HG02798 (cell line): ENCODE measurements at regions not wholly inside any gene's neighbourhood (a gene's known extent, or its start where the extent isn't known, plus 50 kb on each side); places are given as distances from the start of the nearest gene placed in this dataset.

ENCODE experiments used
- ATAC-seq: cut with Tn5 transposase; IDR thresholded peaks from one replicate; pipeline ENCODE4 v1.9.1; 2021; ENCODE audit warnings: mild to moderate bottlenecking; ENCODE audit not compliant: unreplicated experiment, poor library complexity

DNA sequence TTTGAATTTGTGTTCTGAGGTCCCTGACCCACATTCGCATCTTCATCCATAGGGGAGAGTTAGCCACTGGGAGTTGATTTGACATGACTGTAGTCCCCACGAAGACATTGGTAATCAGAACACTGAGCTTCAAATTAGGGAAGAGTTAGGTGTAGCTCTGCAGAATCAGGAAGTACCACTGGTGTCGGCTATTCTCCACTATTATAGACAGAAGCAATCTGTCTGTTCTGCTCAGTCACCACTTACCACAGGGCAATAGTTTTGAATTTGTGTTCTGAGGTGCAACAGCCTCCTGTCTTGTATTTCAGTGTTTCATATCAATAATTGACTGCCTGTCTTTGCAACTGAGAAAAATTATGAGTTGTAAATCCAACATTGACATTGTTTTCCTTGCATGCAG lies 407.6 kb downstream of the LRFN5 start:
- ATAC-seq: no peak

GRCh38 chr14:42013559-42013958 lies 406.9 kb downstream of the LRFN5 start:
- ATAC-seq: no peak

DNA sequence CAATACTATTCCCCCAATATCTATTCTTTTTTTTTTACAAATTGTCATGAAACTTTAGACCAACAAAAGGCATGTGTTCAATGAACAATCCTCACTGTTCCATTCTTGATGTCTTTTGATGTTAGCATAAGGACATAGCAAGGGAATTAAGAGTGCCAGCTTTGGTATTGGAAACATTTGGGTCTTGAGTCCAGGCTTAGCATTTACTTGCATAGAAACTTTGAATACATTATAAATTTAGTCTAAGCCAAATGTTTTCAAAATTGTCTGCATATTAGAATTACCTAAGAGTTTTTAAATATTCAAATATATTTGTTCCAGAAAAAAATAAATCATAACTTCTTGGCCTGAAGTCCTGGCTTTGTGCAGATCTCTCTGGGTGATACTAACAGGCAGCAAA lies 406.5 kb downstream of the LRFN5 start:
- no peak for ATAC-seq

GRCh38 chr14:42011221-42011620 lies 404.5 kb downstream of the LRFN5 start:
- no peak for ATAC-seq

DNA sequence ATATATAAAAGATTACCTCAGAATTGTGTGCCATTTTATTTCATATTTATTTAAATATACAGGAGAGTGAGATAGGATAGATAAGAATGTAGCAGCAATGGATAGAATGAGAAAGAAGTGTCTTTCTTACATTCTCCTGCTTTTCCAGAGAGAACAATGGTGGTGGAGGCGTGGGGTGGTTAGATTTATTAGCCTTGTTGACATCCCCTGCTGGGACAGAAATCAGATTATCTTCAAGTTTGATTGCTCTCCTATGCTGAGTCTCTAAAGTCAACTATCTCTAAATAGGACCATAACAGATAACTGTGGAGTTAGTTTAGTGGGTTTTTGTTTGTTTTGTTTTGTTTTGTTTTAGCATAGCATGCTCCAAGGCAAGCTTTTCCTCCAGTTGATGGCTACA lies 397.6 kb downstream of the LRFN5 start:
- ATAC-seq: no peak

DNA sequence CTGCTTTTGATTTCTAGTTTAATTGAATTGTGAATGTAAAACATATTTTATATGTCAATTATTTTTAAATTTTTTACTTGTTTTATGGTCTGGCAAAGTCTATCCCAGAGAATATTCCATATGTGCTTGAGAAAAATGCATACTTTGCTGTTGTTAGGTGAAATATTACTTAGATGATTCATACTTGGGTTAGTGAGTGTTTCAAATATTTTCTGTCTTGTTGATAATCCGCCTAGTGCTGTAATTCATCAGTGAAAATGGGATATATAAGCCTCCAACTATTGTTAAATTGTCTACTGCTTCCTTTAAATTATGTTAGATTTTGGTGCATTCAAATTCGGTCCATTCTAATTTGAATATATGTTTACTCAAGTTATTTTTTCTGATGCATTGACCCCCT lies 395.5 kb downstream of the LRFN5 start:
- ATAC-seq: no peak

GRCh38 chr14:42001431-42001830 lies 394.8 kb downstream of the LRFN5 start:
- no peak for ATAC-seq

DNA sequence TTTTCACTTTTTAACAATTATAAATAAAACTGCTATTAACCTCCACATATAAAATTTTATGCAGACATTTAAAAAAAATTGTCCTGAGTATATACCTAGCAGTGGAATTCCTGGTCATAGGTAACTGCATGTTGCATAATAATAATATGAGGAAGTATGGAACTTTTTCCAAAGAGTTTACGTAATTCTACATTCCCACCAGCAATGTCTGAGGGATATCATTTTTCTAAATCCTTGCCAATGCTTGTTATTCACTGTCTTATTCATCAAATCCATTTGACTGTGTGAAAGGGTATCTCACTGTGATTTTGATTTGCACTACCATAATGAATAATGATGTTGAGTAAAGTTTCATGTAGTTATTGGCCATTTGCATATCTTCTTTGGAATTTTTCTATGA lies 393.8 kb downstream of the LRFN5 start:
- no peak for ATAC-seq

DNA sequence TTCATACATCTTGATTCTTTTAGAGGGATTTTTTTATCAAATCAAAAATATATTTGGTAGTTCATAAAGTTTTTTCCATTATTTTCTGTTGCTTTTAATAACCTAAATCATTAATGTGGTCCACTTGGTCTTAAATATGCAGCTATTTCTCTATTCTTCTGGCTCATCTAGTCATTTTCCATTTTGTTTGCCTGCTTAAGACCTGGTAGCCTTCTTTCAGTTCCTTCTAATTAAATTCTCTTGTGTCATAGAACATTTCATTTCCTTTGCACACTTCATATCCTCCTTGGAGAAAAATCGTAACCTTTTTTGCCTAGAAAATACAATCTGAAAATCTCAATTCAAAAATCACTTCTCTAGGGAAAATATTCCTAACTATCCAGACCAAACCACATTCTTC lies 387.0 kb downstream of the LRFN5 start:
- no peak for ATAC-seq

DNA sequence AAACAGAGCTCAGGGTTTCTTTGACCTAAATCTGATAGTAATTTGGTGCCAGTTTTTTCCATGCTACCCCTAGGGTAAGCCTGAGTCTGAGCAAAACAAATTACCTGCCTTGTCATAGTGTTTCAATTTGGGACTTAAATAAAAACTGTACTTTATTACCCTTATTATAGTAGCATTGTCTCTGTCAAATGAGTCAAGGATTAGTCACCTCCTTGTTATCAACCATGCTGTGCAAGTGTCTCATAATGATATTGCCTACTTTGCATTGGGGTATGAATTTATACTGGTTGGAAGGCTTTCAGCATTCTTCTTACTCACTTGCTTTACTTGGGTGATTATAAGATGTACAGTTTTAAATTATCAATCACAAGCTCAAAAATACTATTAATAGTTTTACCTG lies 380.0 kb downstream of the LRFN5 start:
- no peak for ATAC-seq

DNA sequence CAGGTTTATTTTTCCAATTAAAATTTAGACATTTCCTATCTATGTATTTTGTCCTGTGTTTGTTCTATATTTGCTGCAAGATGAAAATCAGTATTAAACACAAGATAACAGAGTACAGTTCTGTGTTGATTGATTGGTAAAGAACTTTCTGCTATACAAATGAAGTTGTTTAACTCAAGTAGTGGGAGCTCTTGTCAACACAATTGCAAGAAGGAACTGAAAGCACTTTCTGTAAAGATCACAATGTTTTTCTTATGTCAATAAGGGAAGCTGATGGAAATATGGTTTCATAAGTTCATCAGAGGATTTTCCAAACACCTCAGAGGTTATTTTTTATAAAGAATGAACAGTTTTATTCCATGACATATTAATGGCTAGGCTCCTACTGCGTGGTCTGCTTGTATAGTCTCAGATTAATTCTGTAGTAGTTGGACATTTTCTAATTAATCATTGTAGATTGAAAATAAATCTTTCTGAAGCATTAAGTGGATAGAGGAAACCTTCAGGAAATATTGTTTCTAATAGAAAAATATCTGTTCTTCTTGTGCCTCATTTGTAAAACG lies 379.5 kb downstream of the LRFN5 start:
- no peak for ATAC-seq

GRCh38 chr14:41973178-41973577 lies 366.5 kb downstream of the LRFN5 start:
- no peak for ATAC-seq

DNA sequence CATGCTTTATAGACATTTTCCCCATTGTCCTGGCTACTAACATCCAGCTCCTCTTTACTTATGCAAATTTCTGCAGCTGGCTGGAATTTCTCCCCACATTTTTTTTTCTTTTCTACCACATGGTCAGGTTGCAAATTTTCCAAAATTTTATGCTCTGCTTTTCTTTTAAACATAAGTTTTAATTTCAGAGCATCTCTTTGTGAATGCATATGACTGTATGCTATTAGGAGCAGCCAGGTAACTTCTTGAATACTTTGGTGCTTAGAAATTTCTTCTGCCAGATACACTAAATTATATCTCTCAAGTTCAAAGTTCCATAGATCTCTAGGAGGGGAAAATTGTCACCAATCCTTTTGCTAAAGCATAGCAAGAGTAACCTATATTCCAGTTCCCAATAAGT lies 365.9 kb downstream of the LRFN5 start:
- no peak for ATAC-seq

- ATAC-seq: no peak
Observed at GRCh38 chr14:41960281-41960680, 353.6 kb downstream of the LRFN5 start.

GRCh38 chr14:41957459-41957858 lies 350.8 kb downstream of the LRFN5 start:
- ATAC-seq: no peak
